HepG2 (cell line): ENCODE measurements at regions not wholly inside any gene's neighbourhood (a gene's known extent, or its start where the extent isn't known, plus 50 kb on each side); places are given as distances from the start of the nearest gene placed in this dataset.

ENCODE experiments used
- ATAC-seq: fragments of 200-7000 bp; cut with Tn5 transposase; 3 replicates; pipeline ENCODE4 v1.9.1; 2020; ENCODE audit warnings: mild to moderate bottlenecking, moderate library complexity
- BruUV-seq: library from RNA; stranded (reverse); fragments of 400-500 nt; replicated peaks from 2 replicates; lab custom pipeline; 2021; lab: Mats Ljungman, UMichigan
- CTCF ChIA-PET: fragments of 300-600 bp; formaldehyde crosslinking; extraction: SDS; loops from one replicate; lab custom pipeline; 2021; ENCODE audit warnings: low total read pairs, inconsistent platforms, low intra/inter-chr PET ratio; lab: Yijun Ruan, JAX
- POLR2A ChIA-PET: fragments of 350-600 bp; sonication (Branson Sonifier 250); formaldehyde crosslinking; loops from one replicate; lab custom pipeline; 2020; ENCODE audit warnings: antibody characterized with exemption, inconsistent platforms; lab: Yijun Ruan, JAX
- DNase-seq: peaks from one replicate; pipeline ENCODE4 v3.0.0-alpha.2; 2015; ENCODE audit warnings: low spot score
- FAIRE-seq: peaks from 3 replicates; lab custom pipeline; 2011; peaks lifted over from hg19 to GRCh38; lab: Jason Lieb, UNC
- H2AFZ ChIP-seq: one replicate; pipeline ENCODE4 v1.6.1; 2011; ENCODE audit warnings: low read length, inconsistent platforms
- H3K27ac ChIP-seq: fragments of 300-600 bp; 3 replicates; pipeline ENCODE4 v1.8.0; 2011; ENCODE audit warnings: mixed run types, mild to moderate bottlenecking, mixed read lengths, low read length, inconsistent platforms; ENCODE audit not compliant: insufficient read depth; ENCODE audit errors: extremely low read length
- H3K27me3 ChIP-seq, 2 experiments: fragments of 200-600 bp in 1 of 2; 2 replicates in 1 of 2; 3 replicates in 1 of 2; pipeline versions ENCODE4 v1.6.0 to v1.8.0; 2011; ENCODE audit warnings: low read length in 2 of 2, mild to moderate bottlenecking in 2 of 2, moderate library complexity in 2 of 2, inconsistent platforms in 1 of 2; ENCODE audit not compliant: insufficient read depth in 2 of 2, control insufficient read depth in 1 of 2
- H3K36me3 ChIP-seq, 2 experiments: fragments of 200-600 bp in 1 of 2; replicated peaks in 1 of 2; 2 replicates in 1 of 2; 3 replicates in 1 of 2; pipeline versions ENCODE4 v1.5.1 to v1.8.0; 2011; ENCODE audit warnings: low read length in 2 of 2, inconsistent platforms in 1 of 2; ENCODE audit not compliant: insufficient read depth in 2 of 2, control insufficient read depth in 1 of 2
- H3K4me1 ChIP-seq: 2 replicates; pipeline ENCODE4 v1.5.1; 2012; ENCODE audit warnings: low read length, inconsistent platforms; ENCODE audit not compliant: insufficient read depth
- H3K4me2 ChIP-seq: 2 replicates; pipeline ENCODE4 v1.6.0; 2011; ENCODE audit warnings: low read depth, low read length, inconsistent platforms
- H3K4me3 ChIP-seq, 3 experiments: fragments of 200-600 bp in 1 of 3; sonication (generic), shearing (Covaris generic) in 1 of 3; replicated peaks in 1 of 3; 2 replicates each; pipeline ENCODE4 v1.5.1; 2011 to 2016; ENCODE audit warnings: low read length in 3 of 3, inconsistent platforms in 2 of 3, low read depth in 2 of 3, mild to moderate bottlenecking in 2 of 3, control low read depth in 1 of 3, mixed read lengths in 1 of 3; ENCODE audit not compliant: insufficient read depth in 1 of 3
- H3K79me2 ChIP-seq: one replicate; pipeline ENCODE4 v1.6.1; 2011; ENCODE audit warnings: low read length, inconsistent platforms; ENCODE audit not compliant: insufficient read depth
- H3K9ac ChIP-seq: 2 replicates; pipeline ENCODE4 v1.6.0; 2011; ENCODE audit warnings: mild to moderate bottlenecking, low read depth, low read length, inconsistent platforms; ENCODE audit not compliant: insufficient read depth
- H3K9me3 ChIP-seq: 2 replicates; pipeline ENCODE4 v1.5.1; 2012; ENCODE audit warnings: mild to moderate bottlenecking, low read length
- H4K20me1 ChIP-seq: 2 replicates; pipeline ENCODE4 v1.6.0; 2011; ENCODE audit warnings: inconsistent platforms, mild to moderate bottlenecking, low read length, moderate library complexity; ENCODE audit not compliant: insufficient read depth
- AFF4 ChIP-seq: sonication (generic); formaldehyde crosslinking; IDR thresholded peaks from 2 replicates; pipeline ENCODE4 v1.4.0; 2020; ENCODE audit warnings: missing genetic modification reagents
- ATRX ChIP-seq: sonication (generic); formaldehyde crosslinking; IDR thresholded peaks from 2 replicates; pipeline ENCODE4 v1.4.0; 2020; ENCODE audit warnings: missing genetic modification reagents, borderline replicate concordance
- CBX1 ChIP-seq: IDR thresholded peaks from one replicate; pipeline ENCODE4 v1.6.1; 2016; ENCODE audit warnings: antibody characterized with exemption, low read depth
- KMT2A ChIP-seq: sonication (generic); formaldehyde crosslinking; IDR thresholded peaks from 2 replicates; pipeline ENCODE4 v1.4.0; 2020; ENCODE audit warnings: missing genetic modification reagents
- RAD51 ChIP-seq: fragments of 450-650 bp; IDR thresholded peaks from 2 replicates; pipeline ENCODE4 v1.6.1; 2016; ENCODE audit warnings: borderline replicate concordance
- SIN3A ChIP-seq: IDR thresholded peaks from 2 replicates; pipeline ENCODE4 v1.6.1; 2011; ENCODE audit warnings: low read depth, mild to moderate bottlenecking, control low read depth, low read length, borderline replicate concordance
- SKI ChIP-seq: fragments of 450-650 bp; IDR thresholded peaks from one replicate; pipeline ENCODE4 v1.6.1; 2018; ENCODE audit warnings: mild to moderate bottlenecking; ENCODE audit not compliant: partially characterized antibody
- YEATS2 ChIP-seq: sonication (generic); formaldehyde crosslinking; IDR thresholded peaks from 2 replicates; pipeline ENCODE4 v1.4.0; 2020; ENCODE audit warnings: missing genetic modification reagents, borderline replicate concordance
- ZNF558 ChIP-seq: sonication (generic); formaldehyde crosslinking; IDR thresholded peaks from 2 replicates; pipeline ENCODE4 v1.9.0; 2022; ENCODE audit warnings: mild to moderate bottlenecking, missing genetic modification reagents, borderline replicate concordance
- ZNF781 ChIP-seq: sonication (generic); formaldehyde crosslinking; IDR thresholded peaks from 2 replicates; pipeline ENCODE4 v1.5.1; 2020; ENCODE audit warnings: borderline replicate concordance, mild to moderate bottlenecking, missing genetic modification reagents; ENCODE audit errors: not compliant biosample characterization
- WGBS: methylation state at CpG from one replicate; pipeline ENCODE4 v1.1.6; 2017; ENCODE audit warnings: low lambda C conversion rate; 5-methylcytosine and 5-hydroxymethylcytosine counted together
- in situ Hi-C: cut with HindIII; loops from 2 replicates; pipeline ENCODE4 v1.10.0; 2017; ENCODE audit warnings: low pct_unique_long_range_greater_than_20kb; ENCODE audit not compliant: extremely low pct_ligation_motif_present
- intact Hi-C: fragments of 100-400 bp; cut with micrococcal nuclease; formaldehyde crosslinking; loops from one replicate; pipeline ENCODE4 v1.10.0; 2022; ENCODE audit not compliant: unreplicated experiment
- TF ChIP-seq, protein P1 (sequence below): sonication (generic); formaldehyde crosslinking; IDR thresholded peaks from 2 replicates; pipeline ENCODE4 v1.8.0; 2022; ENCODE audit warnings: mild to moderate bottlenecking, missing genetic modification reagents, moderate library complexity

GRCh38 chr2:142509401-142509800 is 368.1 kb upstream of the KYNU start (continued):
- no peak for TF ChIP-seq RAD51
- no peak for TF ChIP-seq YEATS2 (CRISPR knock-in tag)
- no peak for TF ChIP-seq ZNF558 (CRISPR knock-in tag)
- no peak for TF ChIP-seq SKI

- 1% methylated on average over 1 of the region's 1 CpG for WGBS
- Histone ChIP-seq H2AFZ (no peak overlapping the region), H3K79me2 (no peaks in the 10 kb centered on the region), H3K36me3 (no peaks in the 10 kb centered on the region), H4K20me1 (no peaks in the 10 kb centered on the region), H3K4me3 (no peak overlapping the region), H3K4me1 (no peaks in the 10 kb centered on the region), H3K9me3 (no peaks in the 10 kb centered on the region), H3K4me2 (no peak overlapping the region), H3K9ac (no peak overlapping the region), H3K27ac (no peak overlapping the region), H3K27me3 (0 out of 5 replicates have a peak, but pooled peaks cover 0 to 5% of the 10 kb centered on the region in 2 experiments)
- ATAC-seq (no peak), FAIRE-seq (no peak), DNase-seq (no peak)
- no TSS peak for BruUV-seq
- POLR2A ChIA-PET: no interaction called here
- intact Hi-C loops (no loop called here), in situ Hi-C loops (no loop called here)
- TF ChIP-seq ZNF781 (CRISPR knock-in tag): no peak
- TF ChIP-seq, all 625 proteins: peak for 0
- CTCF ChIA-PET: no interaction called here
Measured at GRCh38 chr2:142504754-142505153, 372.7 kb upstream of the KYNU start.

GRCh38 chr2:142502402-142502801 is 371.6 kb upstream of the LRP1B start:
- in situ Hi-C loops: no loop called here
- Histone ChIP-seq H3K36me3 (no peaks in the 10 kb centered on the region), H3K9me3 (no peaks in the 10 kb centered on the region), H3K4me2 (no peak overlapping the region), H3K27me3 (no peaks in the 10 kb centered on the region), H2AFZ (no peak overlapping the region), H3K27ac (no peak overlapping the region), H3K4me3 (no peak overlapping the region), H4K20me1 (no peaks in the 10 kb centered on the region), H3K79me2 (no peaks in the 10 kb centered on the region), H3K9ac (no peak overlapping the region), H3K4me1 (no peaks in the 10 kb centered on the region)
- no peak for DNase-seq
- FAIRE-seq: no peak
- CTCF ChIA-PET: no interaction called here
- no peak for ATAC-seq
- POLR2A ChIA-PET: no interaction called here
- 0% methylated on average over 1 of the region's 1 CpG for WGBS
- intact Hi-C loops: no loop called here
- no TSS peak for BruUV-seq
- TF ChIP-seq CBX1 (no peak), KMT2A (CRISPR knock-in tag) (no peak), ATRX (CRISPR knock-in tag) (no peak), SIN3A (no peak), AFF4 (no peak)
- TF ChIP-seq, protein P1, sequence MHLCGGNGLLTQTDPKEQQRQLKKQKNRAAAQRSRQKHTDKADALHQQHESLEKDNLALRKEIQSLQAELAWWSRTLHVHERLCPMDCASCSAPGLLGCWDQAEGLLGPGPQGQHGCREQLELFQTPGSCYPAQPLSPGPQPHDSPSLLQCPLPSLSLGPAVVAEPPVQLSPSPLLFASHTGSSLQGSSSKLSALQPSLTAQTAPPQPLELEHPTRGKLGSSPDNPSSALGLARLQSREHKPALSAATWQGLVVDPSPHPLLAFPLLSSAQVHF (CRISPR knock-in tag): no peak
